ENCODE measurements at regions not wholly inside any gene's neighbourhood (a gene's known extent, or its start where the extent isn't known, plus 50 kb on each side); places are given as distances from the start of the nearest gene placed in this dataset.
A peak's percentile ranks its signal among the peaks of the same experiment; 100 is the strongest.
"Not testable (repeated sequence)": the region's sequence is repeated elsewhere in the genome, so short reads cannot be mapped to it uniquely, and the experiment has no call there.

DNA sequence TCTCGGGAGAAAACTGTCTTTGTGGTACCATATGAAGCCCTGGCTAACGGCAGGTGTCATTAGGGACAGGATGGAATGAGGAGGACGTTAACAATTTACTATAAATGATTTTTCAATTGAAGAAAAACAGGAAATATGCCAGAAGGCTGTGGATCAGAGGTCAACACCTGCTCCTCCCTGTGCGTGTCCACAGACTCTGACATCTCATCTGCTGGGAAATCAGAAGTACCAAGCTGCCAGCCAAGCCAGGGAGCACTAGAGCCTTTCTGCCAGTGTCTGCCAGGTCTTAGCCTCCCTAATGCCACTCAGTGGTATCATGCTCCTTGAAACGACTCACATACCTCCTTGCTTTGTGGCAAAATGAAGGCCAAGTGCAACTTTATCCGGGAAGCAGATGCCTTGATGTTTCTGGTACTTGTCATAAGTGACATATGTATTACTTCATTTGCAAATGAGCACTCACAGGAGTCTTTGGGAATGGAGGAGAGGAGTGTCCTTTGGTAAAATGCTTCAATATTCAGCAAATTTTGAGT is 541.1 kb downstream of the SATB2 start:
- no peak for DNase-seq (ENCODE audit: low read depth)

DNA sequence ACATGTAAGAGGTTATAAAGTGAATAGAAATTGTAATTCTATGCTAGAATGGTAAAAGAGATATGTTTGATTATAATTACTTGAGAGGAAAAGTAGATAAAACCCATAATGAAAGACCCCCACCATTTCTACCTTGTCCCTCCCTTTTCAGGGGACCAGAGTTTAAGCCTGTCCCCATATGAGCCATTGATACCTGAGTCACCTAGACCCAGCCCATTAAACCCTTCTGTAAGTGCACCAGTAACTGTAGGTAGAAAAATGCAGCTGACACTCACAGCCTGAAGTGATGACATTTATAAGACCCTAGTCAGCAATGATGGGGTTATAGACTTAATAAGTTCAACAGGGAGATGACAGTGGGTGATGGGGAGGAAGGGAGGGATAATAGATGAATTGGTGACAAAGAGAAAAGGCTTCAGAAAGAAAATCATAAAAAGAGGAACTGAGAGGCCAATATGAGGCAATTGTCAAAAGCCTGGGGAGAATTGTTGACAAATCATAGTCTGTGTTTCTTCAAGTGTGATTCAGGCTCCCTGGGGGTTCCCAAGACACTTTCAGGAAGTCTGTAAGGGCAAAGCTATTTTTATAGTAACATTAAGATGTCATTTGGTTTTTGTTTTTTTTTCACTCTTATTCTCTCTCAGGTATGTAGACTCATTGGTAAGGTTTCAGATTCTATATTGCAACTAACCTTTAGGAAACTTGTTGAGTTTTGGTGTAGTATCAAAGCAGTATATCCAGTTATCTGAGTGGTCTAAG is 544.2 kb downstream of the SATB2 start:
- DNase-seq (ENCODE audit: low read depth): no peak

DNA sequence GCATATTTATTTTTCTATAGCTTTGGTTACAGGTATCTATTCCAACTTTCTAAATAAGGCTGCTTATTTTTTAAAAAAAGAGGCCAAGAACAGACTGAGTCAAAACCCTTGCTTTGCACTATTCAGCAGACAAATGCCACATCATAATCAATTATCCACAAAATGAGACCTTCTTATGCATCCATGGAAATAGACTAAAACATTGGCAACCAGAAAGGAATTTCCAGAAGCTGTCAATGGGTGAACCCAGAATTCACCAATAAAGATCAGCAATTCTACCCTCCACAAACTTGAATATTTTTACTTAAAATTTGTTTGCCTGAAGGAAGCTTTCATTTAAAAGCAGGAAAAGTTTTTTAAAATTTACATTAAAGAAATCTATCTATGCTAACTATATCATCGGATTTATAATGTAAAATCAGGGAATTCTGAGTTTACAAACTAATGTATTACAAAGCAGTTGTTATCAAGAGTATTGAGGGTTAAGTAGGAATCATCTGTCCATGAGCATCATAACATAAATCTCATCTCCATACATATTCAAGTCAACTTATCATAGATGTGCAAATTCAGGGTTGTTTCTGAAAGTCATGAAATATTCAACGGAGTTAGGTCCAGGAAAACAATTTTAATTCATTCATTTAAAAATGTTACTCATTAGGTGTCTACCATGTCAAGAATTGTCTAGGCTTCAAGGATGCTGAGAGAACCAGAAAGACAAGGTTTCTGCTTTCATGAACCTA is 548.0 kb downstream of the SATB2 start:
- DNase-seq (ENCODE audit: low read depth): no peak

DNA sequence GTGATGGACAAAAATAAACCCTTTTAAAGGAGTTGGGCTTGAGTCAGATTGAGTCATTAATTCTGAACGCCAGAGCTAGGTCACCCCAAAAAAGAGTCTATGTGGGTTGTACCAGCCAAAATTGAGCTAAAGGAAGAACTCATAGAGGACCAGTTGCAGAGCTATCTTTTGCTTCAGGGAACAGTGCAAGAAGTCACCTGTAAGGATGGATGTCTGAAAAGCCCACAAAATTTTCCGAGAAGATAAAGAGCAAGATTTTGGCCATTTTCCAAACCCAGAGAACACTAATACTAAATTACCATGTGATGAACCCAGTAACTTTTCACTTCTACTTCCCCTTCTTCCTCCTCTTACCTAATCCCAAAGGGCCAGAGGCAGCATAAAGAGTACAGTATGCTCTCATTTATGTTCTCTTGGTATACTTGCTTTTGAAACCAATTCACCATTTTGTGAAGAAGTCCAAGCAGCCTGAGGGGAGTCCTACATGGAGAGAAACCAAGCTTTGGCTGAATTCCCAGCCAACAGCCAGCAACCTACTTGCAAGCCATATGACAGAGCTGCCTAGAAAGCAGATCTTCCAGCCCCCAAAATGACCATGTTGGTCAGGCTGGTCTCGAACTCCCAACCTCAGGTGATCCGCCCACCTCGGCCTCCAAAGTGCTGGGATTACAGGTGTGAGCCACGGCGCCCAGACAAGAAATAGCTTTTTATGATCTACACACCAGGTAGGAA is 551.7 kb downstream of the SATB2 start:
- no peak for DNase-seq (ENCODE audit: low read depth)

DNA sequence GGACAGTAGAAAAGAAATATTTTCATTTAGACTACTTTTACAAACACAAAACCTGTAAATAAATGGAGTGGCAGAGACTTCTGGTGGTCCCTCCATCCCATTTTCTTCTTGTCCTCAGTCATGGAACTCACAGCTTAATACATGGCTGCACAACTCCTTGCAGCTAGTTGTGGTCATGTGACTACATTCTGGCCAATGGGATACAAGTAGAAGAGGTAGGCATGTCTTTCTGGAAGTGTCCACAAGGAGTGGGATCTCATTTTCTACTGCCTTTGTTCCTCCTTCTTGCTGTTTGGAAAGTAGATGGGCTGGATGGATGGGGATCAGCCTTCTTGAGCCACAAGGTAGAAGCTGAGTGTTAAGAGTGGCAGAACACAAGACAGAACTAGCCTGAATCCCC is 555.8 kb downstream of the SATB2 start:
- no peak for DNase-seq (ENCODE audit: low read depth)

DNA sequence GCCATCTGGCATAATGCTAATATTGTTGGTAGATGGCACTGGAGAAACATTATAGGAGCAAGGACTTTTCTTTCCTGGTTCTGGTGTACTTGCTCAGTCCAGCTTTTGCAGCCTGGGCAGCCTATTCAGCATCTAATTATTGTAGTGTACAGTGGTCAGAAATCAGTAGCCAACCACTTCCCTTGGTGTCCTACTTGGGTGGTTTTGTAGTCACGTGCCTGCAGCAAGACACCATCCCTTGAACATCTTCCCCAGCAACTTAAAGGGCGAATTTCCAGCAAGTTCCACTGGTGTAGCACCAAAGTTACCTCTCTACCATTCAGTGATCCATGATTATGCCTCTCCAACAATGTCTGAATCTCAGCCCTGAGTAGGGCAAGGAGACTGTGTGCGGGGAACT is 557.6 kb downstream of the SATB2 start:
- no peak for DNase-seq (ENCODE audit: low read depth)

DNA sequence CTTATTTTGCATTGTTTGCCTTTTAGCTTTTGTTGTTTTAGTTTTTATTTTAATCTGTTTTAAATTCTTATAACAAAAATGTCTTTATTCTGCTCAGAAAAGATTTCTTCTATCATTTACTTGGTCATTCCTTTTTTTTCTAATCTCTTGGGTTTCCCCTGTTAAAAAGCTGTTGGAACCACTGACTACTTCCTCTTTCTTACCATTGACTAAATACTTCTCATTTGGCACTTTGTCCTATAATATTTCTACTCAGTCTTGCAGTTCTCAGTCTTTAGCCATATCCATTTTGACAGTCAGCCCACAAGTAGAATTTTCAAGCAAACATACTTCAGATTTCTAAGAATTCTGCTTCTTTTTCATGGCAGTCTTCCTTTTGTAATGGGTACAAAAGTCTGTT is 567.2 kb downstream of the SATB2 start:
- DNase-seq (ENCODE audit: low read depth): no peak

DNA sequence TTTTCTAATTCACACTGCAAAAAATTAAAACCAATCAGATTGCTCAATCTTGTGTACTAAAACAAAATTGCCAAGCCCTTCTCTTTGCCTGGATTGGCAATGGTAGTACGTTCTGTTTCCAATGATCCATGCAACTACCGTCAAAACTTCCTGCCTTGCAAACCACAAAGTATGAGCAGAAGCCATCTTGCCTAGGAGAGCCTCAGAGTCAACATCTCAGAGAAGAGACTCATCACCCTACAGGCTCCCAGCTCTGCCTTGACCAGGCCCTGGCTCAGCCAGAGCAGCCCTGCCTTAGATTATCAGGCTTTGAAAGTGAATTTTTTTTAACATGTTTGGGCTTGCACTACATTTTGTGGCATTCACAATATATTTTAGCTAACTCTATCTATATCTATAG is 574.1 kb downstream of the SATB2 start:
- peak; percentile 7 for DNase-seq (ENCODE audit: low read depth)

DNA sequence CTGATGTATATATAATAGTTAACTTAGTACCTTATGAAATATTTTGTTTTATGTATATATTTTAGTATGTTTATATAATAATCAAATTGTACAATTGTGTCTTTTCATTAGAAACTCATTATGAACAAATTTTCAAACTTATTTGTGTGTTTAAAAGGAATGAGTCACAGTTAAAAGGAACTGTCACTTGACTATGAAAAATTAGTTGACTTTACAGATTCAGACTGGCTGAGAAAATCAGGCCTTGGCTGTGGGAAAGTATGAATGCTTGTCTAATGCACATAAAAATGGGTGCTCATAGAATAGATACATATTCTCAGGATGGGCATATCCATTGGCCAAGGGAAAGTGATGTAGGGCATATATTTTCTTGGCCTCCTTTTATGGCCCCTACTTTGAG is 576.8 kb downstream of the SATB2 start:
- no peak for DNase-seq (ENCODE audit: low read depth)

DNA sequence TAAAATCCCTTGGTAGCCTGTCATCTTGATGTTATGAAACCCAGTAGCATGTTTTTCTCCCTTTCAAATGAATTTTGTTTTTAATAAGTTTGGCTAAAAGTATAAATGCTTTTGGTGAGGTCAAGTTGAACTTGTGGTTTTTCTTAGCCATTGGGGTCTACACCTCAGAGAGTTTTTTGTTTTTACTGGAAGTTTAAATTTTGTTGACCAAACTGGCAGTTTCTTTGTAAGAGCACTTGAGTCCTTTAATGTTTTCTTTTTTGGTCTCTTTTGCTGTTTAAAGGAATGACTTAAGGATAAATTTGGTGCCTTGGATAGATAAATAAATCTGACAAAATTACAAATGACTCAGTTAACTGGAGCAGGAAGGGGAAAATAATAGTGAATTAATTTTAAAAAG is 577.3 kb downstream of the SATB2 start:
- no peak for DNase-seq (ENCODE audit: low read depth)

DNA sequence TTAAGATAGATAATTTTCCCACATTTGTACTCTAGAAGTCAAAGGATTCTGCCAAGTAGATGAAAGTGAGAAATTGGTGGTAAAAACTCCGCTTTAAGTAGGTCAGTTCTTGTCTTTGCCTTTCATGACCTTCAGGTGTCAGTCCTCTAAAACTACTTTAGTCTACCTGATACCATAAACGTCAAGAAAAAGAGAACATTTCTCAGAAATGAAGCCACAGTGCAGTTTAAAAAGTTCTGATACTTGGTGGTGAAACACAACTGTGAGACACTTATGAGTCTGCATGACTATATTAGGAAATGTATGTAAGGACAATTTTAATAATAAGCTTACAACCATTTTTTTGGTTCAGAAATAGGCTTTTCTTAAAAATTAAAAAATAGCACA is 583.3 kb downstream of the SATB2 start:
- no peak for DNase-seq (ENCODE audit: low read depth)

DNA sequence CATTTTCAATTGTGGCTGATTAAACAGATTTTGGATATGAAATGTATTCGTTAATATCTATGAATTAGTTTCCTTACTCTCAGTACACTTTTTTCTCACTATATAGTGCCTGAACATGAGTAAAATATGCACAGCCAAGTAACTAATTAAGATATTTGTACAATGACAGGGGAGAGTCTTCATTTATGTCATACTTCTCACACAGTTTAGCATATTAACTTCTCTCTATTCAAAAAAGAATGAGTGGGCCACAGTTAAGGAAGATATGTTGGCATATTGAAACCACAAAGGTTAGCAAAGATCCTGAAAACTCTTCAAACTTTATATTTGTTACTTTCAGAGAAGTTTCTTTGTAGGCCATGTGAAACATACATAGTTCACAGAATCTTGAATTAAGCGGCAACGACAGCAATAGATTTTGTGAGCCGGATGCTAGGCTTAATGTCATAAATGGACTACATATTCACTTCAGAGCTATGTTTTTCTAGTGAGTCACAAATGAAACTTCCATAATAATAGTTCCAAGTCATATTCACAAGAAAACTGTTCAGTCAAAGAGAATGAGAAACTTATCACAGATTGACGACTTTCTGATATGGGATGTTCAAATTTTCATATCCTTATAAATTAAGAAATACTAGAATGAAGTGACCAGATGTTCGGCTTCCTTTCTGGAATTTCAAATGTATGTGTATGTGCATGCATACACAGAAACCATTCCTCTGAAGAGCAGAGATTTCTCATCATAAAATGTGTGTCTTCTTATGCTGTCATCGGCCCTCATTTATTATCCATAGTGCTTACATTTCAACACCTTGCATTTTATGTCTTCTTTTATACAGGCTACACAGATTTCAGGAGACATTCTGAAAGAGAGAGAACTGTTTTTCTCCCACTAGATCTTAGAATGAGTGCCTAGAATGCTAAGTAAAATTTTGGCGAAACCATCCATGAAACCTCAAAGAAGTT is 584.0 kb downstream of the SATB2 start:
- DNase-seq (ENCODE audit: low read depth): no peak

DNA sequence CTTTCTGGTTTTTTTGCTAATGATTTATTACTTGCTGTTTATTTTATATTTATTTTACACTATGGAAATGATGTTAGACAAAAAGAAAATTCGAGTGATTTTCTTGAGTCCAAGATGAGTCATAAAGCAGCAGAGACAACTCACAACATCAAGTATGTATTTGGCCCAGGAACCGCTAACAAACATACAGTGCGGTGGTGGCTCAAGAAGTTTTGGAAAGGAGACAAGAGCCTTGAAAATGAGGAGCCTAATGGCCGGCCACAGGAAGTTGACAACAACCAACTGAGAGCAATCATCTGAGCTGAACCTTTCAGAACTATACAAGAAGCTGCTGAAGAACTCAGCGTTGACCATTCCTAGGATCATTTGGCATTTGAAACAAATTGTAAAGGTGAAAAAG is 594.1 kb downstream of the SATB2 start:
- no peak for DNase-seq (ENCODE audit: low read depth)

DNA sequence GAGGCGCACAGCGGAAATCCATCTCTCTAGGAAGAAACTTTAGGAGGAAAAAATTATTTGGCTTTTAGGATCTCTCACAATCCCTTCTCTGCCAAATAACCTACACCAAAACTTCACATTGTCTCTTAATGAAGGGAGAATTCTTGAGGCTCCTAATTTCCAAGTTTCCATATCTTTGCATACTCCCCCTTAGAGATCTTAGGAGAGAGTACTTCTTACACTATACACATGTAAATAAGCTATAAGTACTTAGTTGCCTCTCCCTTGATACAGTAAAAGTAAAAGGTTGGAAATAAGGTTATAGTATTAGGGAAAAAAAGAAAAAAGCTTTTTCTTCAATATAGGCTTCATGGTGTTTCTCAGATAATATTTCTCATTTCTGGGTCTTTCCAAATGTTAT is 596.7 kb downstream of the SATB2 start:
- DNase-seq (ENCODE audit: low read depth): no peak

DNA sequence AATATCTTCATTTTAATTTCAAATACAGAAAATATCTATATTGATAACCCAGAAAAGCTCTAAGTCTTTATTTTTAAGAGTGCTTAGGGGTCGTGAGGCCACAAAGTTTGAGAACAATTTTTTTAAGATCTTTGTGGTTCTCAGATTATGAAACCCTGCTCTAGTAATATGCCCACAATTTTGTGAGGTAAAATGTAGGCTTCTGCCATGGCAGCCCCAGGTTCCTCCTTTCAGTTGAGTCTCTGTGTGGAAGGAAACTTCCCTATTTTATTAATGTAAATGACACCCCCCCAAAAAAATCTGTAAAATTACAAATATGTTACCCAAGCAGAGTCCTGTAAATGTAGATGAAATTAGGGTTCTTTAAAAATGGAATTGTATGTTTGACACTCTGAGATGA is 600.5 kb downstream of the SATB2 start:
- DNase-seq (ENCODE audit: low read depth): no peak

DNA sequence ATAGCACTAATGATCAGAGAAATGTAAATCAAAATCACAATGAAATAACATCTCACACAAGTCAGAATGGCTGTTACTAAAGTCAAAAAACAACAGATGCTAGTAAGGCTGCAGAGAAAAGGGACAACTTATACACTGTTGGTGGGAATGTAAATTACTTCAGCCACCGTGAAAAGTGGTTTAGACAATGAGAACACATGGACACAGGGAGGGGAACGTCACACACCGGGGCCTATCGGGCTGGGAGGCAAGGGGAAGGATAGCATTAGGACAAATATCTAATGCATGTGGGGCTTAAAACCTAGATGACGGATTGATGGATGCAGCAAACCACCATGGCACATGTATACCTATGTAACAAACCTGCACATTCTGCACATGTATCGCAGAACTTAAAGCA is 602.0 kb downstream of the SATB2 start:
- not testable (repeated sequence) for DNase-seq (ENCODE audit: low read depth)

DNA sequence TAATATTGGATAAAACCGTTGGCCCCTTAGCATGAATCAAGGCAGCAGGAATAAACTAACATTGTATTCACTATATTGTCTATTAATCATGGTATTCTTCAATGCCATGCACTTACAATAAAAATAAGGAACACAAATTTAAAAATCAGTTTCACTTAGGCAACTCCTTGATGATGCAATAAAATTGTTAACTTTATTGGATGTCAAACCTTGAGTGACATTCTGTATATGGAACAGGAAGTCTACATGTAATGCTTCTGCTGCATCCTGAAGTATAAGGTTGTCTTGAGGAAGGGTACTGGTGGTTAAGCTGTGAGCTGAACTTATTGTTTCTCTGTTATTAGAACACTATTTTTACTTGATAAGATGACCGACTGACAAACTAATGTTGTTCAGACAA is 605.5 kb downstream of the SATB2 start:
- DNase-seq (ENCODE audit: low read depth): no peak

DNA sequence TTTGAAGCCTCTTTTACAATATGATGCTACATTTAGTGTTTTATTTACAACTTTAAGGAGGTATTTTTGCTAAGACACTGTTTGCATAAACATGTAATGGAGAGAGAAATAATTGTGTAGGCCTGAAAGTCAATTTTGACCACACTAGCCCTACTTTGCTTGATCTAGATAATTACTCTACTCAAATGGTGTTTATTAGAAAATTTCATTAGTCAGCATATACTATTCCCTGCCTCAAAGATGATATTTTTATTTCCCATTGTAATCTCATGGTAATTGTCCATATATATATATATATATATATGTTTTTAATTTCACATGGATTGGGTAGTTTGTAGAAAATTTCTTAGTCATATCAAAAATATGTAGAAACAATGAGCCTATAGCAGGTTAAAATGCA is 632.2 kb downstream of the SATB2 start:
- no peak for DNase-seq (ENCODE audit: low read depth)

DNA sequence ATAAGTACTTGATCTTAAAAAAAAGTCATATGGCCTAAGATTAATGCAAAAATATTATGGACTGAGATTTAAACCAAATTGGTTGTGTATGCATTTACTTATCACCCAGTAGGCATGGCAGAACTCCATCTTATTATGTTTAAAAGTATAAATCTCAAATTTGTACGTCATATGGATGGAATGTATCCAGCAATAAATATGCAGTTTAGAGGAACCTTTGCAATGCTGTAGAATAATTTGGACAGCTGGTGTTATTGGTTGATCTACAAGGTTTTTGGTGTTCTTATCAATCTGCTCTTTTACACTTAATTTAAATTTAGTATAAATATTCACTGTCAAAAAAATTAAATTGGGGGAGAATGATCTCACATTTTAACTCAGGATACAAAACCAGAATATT is 640.2 kb downstream of the SATB2 start:
- no peak for DNase-seq (ENCODE audit: low read depth)

DNA sequence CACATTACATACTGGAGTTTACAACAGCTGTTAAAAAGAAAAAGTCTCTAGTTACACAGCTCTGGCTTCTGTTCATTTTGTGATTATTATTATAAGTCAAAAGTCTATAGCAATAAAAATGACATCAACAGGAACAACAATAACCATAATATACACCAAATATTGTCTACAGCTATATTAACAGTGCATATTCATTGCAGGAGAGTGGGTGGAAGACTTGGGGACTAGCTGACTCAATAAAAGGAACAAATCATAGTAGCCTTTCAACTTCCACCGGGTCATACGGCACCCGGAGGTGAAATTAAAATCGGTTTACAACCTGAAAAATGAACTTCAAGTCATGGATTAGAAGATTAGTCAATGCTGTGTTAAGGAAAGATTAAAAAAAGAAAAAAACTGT is 642.1 kb downstream of the SATB2 start:
- no peak for DNase-seq (ENCODE audit: low read depth)

DNA sequence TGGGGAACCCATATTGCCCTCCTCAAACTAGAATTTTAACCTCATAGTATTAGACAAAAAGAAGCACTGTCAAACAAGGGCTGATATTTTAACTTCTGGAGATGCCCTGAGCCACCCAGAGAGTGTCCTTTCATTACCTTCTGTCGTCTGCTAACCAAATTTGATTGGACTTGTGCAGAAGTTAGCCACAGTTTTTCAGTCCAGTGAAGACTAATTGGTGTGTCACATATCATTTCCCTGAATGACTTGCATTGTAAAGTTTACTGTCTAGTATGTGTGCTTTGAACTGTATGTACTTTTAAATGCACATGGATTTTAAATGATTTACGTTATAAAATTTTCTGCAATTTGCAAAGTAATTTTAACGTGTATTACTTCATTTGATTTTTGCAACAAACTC is 646.5 kb downstream of the SATB2 start:
- DNase-seq (ENCODE audit: low read depth): no peak

DNA sequence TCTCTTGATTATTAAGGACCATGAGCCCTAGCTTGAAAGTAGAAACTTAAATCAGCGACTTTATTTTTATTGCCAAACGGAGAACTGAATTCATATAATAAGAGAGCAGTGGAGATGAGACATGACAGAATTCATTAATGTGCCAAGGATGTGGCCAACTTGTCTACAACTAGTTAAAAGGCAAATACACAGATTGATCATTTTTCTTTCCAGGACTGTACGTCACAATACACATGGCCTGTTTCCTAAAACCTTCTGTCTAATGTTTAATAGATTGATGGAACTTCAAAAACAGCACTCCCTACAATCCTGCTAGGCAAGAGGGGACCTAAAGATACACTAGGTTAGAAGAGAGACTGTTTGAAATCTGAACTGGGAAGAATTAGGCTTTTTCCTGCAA is 647.8 kb downstream of the SATB2 start:
- no peak for DNase-seq (ENCODE audit: low read depth)
